ENCODE measurements at regions not wholly inside any gene's neighbourhood (a gene's known extent, or its start where the extent isn't known, plus 50 kb on each side); places are given as distances from the start of the nearest gene placed in this dataset.

DNA sequence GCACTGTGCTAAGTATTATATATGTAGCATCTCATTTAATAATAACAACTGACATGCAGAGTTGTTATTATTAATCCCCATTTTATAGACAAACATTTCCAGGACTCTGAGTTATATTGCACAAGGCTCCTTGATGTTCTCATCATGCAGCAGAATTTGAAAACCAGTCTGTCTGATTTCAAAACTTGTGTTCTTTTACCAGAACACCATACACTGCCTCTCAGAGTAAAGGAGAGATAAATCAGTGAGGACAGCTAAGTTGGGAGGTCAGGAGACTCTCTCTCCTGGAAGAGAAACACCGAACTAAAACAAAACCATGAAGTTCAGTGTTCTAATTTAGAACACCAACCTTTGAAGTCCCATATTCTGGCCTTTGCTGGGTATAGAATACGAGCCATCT is 92.7 kb upstream of the TNC start:
- no peak for DNase-seq

DNA sequence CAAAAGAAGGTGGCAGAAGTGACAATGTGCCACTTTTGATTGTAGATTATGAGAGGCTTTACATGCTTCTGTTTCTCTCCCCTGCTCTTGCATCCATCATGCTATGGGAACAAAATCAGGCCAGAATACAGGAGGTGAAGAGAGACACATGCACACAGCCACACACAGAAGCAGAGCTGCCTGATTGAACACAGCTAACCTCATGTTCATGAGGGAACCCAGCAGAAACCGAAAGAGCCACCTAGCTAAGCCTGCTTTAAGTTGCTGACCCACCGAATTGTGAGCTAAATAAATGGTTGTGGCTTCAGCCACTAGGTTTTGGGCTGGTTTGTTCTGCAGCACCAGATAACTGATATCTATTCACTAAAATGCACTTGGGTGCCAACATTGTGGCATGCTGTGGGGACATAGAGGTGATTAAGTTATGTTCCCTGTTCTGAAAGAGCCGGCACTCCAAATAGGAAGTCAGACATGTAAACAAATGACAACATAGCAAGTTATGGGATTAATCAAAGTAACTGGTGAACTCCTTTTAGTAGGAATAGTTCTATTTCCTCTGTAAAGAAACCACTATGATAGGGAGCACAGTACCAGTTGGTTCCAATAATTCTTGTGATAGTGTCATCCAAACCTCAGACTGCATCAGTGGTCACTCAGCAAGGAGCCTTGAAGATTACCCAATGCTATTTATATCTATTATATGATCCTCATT is 93.6 kb upstream of the TNC start:
- no peak for DNase-seq

DNA sequence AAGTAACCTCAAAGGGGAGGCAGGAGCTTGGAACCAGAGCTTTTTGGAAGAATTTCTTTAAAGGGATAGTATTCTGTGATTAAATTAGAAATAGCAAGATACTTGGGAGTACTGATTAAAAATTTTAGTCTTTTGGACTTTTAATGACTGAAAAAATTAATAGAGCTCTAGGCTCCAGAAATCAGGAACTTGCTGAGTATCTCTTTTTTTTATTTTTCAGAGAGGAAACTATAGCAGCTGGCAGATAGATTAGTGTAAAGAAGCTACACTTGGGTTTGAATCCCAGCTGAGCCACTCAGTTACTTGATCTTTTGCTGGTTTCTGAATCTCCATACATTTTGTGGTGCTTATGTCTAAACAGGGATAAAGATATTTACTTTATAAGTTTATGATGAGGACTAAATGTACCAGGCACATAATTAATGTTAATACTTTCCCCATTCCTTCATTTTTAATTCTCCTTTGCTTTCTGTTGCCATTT is 94.2 kb upstream of the TNC start:
- no peak for DNase-seq

GRCh38 chr9:115212832-115213231 is 94.9 kb upstream of the TNC start:
- no peak for DNase-seq

GRCh38 chr9:115213818-115214334 is 95.9 kb upstream of the TNC start:
- no peak for DNase-seq

DNA sequence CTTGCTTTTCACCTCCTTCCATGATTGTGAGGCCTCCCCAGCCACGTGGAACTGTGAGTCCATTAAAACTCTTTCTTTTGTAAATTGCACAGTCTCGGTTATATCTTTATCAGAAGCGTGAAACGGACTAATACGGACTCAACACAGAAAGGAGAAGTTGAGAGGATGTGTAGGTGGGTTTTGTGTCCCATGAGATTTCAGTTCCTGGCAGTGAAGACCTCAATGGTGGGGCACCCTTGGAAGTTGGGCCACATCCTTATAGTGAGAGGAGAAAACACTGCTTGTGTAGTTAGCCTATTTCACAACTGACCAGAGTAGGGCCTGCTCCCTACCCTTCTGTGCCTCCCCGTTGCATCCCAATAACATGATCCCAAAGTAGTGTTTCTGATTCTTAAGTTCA is 98.9 kb upstream of the TNC start:
- DNase-seq, result no peak

DNA sequence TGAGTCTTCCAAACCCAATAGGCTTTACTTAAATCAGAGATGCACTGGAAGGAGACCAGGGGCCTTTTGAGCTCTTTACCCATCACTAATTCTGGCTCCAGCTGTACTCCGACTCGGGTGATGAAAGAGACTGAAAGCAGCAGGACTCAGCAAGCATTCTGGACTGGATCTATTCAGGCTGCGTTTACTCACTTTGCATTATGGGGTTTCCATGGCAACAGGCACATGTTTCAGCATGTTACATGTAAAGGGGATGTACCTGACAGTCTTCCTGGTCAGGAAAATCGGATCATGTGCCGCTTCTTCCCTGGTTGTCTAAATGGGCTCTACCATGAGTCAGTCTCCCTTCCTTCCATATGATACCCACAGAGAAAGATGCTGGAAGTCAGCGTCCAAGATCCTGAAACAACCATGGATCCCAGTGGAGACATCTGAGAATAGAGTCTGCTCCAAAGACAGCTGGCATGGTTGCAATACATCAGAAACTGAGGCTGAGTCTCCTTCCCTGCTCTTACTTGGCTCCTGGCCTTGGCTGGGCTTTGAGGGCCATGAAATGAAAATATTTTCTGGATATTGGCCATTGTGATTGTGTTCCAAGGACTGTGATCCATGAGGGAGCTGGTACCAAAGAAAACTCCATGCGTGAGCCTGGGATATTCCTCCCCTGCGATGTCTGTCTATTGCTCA is 102.5 kb upstream of the TNC start:
- no peak for DNase-seq

DNA sequence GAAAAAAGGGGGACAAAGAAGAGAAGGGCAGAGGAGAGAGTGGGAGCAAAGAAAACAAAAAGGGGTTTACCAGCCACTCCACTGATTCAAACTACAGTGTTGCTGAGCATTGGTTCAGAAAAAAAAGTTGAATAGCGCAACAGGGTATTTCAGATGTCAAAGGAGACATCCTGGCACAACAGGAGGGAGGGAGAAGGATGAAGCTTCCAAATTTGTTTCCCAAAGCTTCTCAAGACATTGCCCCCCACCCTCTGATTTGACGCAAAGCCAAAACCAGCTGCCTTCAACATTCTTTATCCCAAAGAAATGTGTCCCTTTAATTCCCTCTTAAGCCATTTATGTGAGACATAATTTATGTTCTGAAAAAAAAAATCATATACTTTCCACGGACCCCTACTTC is 105.5 kb upstream of the TNC start:
- DNase-seq, result no peak

DNA sequence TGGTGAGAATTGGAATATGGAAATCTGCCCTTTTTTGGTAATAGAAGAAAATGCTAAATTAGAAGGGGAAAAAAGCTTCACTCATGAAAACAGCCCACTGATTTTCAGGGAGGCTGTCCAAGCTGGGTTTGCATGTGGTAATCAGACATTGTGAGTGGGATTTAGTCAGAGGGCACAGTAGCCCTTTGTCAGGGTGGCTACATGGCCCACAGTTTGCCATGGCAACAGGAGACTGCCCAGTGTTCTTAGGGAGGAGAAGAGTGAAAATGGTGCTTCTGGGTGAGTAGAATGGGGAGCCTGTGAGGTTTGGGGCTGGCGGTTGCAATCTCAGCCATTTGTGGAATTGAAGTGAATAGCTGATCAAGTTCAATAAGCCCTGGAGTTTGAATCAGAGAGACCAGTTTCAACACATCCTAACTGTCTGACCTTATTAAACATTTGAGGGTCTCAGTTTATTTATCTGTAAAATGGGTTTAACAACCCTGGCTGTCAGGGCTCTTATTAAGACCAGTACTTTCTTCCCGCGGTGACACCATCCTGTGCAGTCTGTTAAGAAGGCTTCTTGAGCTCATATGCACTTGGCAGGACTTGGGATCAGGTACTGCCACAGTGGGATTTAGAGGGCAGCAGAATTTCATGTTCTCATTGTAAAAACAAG is 107.6 kb upstream of the TNC start:
- DNase-seq, result no peak

GRCh38 chr9:115226152-115226551 is 108.2 kb upstream of the TNC start:
- DNase-seq, result no peak

DNA sequence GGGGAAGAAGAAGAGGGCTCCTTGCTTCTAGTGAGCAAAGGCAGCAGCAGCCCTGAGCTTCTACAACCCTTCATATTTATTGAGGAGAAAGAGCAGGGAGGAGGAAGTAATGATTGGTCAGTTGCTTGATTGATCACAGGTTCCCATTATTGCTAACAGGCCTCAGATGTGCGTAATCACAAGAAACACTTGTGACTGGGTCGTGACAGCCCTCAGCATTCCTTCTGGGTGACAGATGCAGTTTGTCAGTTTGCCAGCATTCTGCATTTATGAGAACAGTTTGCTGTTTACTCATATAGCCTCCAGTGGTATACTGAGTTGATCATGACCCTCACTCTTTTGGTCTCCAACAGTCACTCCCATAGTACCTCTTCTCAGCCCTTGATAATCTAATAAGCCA is 111.5 kb upstream of the TNC start:
- DNase-seq, result no peak

- no peak for DNase-seq
These were observed 113.1 kb upstream of the TNC start for GRCh38 chr9:115230924-115231515.

DNA sequence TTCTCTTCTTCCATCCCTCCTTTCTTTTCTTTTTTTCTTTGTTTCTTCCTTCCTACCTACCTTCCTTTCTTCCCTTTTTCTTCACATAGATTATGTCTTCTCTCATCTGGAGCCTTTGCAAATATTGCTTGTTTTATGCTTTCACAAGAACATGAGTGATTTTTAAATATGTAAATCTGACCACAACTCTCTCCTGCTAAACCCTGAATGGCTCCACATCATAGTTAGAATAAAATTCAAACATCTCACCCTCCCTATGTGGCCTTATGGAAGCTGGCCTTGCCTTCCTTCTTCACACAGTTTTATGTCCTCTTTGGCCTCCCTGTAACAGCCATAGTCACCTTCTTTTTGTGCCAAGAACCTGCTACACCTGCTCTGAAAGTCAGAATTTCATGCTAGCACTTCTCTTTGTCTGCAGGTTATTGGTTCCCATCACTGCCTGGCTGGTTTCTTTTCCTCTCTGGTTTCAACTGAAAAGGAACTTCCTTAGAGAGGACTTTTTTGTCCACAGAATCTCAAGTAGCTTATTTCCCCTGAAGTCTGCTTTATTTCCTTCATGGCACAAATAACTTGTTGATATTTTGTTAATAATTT is 114.3 kb upstream of the TNC start:
- no peak for DNase-seq

DNA sequence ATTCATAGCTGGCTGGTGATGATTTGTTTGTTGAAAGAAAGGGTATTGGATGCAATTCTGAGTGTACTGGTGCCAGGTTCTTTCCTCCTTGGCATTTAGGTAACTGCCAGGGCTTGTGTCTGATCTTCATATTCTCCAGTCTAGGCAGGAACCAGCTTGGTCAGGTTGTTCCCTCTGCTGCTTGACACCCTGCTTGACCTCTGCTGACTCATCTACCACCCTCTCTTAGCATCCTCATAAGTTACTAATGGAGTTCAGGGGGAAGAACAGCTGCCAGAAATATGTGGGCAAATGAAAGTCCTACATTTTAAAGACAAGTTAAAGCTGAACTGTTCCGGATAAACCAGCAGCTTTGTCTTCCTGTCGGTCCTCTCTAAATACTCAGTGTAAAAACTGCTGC is 116.1 kb upstream of the TNC start:
- no peak for DNase-seq

DNA sequence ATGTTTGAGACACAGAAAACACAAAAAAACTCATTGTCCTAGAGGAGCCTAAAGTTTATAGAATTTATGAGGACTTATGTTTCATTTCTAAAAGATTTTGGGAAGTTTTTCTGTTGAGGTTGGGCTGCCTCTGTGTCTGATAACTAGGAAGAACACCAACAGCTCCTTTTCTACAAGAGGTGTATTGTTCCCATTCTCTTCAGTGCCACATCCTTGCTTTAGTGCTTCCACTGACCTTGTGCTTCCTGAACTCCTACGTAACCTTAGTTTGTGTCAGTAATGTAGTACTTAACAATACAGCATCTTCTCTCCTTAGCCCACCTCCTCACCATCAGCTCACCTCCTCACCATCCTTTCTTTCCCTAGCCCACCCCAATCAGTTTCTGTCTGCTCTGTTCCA is 117.3 kb upstream of the TNC start:
- DNase-seq, result no peak

- DNase-seq, result no peak
These were observed 119.5 kb upstream of the TNC start for GRCh38 chr9:115237385-115237998.

DNA sequence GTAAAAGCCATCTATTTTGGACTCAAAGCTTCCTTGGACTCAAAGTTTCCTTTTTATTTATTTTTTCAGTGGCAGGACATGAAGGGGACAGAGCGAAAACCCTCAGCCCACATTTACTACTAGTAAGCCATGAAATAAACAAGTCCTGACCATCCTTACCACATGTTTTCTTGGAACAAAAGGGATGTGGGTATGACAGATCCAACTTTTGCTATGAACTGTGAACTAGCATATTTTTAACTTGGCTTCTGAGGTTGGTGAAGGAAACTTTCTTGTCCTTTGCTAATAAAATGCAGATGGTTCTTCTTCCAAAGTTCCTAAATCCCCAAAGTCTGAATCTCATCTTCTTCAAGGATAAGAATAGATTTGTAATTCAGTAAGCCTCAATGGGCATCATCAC is 122.7 kb upstream of the TNC start:
- no peak for DNase-seq

- DNase-seq, result no peak
These were observed 123.7 kb upstream of the TNC start for GRCh38 chr9:115241641-115242040.

DNA sequence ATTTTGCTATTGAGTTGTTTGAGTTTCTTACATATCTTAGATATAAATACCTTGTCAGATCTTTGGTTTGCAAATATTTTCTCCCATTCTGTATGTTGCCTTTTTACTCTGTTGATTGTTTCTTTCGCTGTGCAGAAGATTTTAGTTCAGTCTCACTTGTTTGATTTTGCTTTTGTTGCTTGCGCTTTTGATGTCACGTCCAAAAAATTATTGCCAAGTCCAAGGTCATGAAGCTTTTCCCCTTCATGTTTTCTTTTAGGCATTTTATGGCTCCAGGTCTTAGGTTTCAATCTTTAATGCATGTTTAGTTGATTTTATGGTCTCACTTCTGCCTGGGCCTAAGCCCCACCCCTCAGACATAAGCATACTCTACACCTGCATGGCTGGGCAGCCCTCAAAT is 131.5 kb upstream of the TNC start:
- DNase-seq, result no peak

- DNase-seq, result no peak
These were observed 132.7 kb upstream of the TNC start for GRCh38 chr9:115250621-115251032.

DNA sequence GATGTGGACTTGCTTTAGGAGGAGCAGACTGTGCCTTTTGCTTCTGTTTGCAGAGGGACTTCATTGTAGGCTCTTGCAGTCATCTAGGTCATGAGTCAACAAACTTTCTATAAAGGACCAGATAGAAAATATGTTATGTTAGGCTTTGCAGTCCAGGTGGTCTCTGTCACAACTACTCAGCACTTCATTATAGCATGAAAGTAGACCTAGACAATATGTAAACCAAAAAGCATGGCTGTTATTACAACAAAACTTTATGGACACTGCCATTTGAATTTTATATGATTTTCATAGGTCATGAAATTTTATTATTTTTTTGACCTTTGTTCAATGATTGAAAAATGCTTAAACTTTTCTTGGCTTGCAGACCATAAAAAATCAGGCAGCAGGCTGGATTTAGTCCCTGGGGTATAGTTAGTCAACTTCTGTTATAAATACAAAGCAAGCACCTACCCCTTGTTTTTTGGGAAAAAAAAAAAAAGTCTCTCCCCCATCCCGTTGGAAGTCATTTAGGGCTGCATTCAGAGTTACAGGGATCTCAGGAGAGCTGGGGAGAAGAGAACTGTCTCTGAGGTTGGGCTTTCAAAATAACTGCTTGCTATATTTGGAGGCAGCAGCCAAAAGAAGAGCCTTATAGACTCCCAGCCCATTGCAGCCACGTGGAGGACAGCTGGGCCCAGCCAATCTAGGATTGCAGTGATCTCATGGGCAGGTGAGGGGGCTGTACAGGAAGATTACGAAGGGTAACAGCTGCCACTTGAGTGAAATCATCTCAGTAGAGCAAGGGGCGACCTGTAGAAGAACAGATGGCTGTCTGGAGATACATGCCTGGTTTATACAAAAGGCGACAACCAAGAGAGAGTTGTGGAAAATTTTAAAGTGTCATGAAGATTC is 136.6 kb upstream of the TNC start:
- DNase-seq, result no peak

GRCh38 chr9:115261656-115262081 is 143.7 kb upstream of the TNC start:
- no peak for DNase-seq

Data from activated naive CD4-positive, alpha-beta T cell treated with anti-CD3 and anti-CD28 coated beads, Interleukin-2, amount 50 U/mL, for 16 hours (primary cell).